ENCODE measurements at regions not wholly inside any gene's neighbourhood (a gene's known extent, or its start where the extent isn't known, plus 50 kb on each side); places are given as distances from the start of the nearest gene placed in this dataset.
A peak's percentile ranks its signal among the peaks of the same experiment; 100 is the strongest.

DNA sequence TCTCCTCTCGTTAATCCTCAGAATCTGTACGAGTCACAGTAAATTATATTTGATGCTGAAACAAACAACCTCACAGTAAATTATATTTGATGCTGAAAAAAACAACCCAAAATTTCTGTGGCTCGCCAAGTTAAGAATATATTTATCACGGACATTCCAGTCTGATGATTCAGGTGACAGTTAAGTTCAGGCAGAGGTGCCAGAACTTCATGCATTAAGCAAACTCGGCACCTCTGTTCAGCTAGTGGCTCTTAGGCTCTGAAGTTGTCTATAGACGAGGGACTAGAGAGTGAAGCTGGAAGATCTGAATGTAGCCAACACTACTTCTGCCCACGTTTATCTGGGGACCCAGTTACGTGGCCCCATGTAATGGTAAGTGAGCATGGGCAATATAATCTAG, 132.2 kb upstream of the AGA start:
- no peak for DNase-seq

DNA sequence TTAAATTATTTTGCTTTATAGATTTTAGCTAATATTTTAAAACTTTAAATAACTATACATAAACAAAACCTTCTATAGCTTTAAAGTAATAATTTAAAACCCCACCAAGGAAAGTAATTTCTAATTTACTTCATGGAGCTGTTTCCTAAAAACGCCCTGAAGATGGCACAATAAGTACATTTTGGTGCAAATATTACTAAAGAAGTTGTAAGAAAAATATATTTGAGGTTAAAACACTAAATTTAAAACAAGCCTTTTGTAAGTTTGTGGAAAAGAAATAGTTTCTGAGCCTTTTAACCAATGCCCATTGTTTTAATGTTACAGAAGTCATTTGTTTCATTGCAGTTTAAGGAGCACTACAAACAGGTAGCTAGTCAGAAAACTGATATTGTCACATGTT, 137.4 kb upstream of the AGA start:
- DNase-seq = no peak

DNA sequence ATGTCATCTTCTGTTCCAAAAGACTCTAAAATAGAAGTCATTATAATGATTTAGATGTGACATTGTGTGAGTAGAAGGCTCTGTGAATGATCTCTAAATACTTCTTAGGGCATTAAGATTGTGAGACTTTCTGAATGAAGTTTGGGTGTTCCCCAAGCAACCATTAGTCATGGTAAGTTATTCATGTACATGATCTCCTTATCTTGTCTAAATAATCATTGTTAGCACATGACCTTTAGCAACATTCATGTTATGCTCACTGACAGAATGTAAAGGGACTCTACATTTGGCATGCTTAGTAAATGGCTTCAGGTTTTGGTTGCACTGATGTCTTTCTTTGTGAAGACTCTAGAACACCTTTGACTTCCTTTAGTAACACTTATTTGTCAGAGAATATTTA, 140.8 kb upstream of the AGA start:
- no peak for DNase-seq

DNA sequence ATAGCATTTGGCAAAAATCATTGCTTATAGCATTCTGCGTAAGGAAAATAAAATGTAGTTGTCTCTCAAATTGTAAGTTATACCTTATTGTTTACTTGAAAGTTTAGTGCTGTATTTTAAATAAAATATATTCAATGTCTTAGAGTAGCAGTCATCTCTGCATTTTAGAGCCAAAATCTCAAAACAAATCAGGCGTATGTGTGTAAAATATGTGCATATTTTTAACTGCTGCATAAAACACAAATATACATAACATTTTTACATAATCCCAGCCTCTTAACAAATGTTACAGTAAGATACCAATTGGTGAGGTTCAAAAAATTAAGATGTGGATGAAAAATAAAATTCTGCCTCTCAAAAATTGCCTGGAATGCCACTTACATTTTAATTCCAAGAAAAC, 145.8 kb upstream of the AGA start:
- no peak for DNase-seq

DNA sequence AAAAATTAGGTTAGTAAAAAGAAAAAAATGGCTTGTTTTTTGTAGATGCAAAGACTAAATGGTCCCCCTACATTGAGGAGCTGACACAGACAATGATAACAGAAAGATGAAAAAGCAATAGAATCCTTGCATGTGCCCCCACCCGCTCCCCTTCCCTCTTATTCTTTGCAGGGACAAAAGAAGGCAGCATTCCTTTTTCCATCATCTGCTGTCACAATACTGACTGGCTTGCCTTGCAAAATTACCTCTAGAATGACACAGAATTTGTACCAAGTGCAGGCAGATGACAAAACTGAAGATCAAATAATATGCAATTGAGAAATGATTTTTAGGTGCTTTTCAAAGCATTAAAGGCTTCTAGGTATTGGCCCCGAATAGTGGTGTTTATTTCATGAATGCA, 153.1 kb upstream of the AGA start:
- no peak for DNase-seq

DNA sequence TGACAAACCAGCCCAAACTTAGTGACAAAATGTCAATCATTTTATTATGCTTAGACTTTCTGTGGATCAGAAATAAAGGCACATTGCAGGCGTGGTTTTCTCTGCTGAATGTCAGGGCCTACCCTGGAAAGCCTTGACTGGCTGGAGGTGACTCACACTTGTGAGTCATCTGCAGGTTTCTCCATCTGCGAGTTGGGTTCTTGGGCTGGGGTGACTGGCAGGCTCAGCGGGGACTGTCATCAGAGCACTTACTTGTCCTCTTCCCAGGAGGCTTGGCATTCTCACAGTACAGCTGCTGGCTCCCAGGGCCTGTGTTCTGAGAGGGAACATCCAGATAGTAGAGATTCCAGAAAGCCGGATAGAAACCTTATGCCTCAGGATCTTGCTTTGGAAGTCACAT, 153.8 kb upstream of the AGA start:
- DNase-seq = peak; percentile 72

DNA sequence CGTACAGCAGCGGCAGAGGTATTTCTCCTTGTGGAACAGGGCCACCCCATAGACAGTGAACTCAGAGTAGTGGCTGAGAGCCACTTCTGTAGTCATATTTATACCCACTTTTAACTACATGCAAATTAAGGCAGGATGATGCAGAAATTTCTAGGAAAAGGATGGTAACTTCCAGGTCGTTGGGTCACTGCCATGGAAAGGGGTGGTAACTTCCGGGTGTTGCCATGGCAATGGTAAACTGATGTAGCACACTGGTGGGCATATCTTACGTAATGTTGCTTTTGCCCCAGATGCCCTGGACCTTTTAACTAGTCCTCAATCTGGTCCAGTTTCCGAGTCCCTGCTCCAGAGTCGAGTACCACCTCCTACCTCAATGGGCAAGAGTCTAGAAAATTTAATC, 154.8 kb upstream of the AGA start:
- no peak for DNase-seq

DNA sequence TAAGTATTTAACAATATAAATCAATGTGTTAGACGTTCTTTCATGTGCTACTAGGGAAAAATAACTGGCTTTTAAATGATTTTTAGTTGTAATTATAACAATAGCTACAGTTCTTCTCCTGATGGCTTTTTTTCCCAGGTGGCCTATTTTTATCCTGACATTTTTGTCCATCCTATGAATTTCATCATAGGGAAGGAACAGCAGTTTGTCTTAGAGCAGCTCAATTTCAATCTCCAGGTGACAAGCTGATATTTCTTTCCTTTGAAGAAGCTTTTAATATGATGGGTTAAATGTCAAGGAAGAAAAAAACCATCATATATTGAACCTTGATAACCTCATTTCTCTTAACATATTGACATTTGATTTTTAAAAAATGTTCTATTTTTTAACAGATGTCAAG, 163.0 kb upstream of the AGA start:
- no peak for DNase-seq

DNA sequence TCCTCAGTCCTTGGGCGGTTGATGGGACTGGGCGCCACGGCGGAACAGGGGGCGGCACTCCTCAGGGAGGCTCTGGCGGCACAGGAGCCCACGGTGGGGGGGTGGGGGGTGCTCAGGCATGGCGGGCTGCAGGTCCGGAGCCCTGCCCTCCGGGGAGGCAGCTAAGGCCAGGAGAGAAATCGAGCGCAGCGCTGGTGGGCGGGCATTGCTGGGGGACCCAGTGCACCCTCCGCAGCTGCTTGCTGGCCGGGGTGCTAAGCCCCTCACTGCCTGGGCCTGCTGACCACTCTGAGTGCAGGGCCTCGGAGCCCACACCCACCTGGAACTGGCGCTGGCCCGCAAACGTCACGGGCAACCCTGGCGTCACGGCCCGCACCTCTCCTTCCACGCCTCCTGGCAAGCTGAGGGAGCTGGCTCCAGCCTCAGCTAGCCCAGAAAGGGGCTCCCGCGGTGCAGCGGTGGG, 164.9 kb upstream of the AGA start:
- DNase-seq = no peak

DNA sequence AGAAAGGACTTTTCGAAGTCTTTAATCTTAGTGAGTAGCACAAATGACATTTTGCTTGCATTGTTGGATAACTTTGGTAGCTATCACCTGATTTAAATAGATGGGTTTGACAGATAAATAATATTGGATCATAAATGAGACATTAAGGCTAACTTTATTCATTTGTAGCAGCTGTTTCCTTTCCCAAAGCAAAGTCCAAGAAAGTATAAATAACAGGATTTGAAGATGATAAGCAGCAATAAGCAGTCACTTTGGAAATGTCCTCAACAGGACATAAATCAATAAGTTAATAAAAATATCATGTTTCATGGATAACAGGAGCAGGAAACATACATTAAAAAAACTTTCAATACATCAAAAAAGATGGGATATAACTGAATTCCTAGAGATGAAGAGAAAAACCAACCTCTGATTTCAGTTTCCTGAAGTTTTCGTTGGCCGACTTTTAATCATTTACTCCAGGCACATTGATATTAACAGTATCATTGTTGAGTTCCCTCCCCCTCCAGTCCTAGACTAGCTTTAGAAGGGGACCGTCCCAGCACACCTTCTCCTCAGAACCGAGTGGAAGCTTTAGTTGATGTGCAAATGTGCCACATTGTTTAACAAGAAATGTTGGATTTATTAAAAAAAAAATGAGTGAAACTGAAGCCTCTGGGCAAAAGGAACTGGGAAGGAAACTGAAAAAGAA, 169.9 kb upstream of the AGA start:
- DNase-seq = no peak

DNA sequence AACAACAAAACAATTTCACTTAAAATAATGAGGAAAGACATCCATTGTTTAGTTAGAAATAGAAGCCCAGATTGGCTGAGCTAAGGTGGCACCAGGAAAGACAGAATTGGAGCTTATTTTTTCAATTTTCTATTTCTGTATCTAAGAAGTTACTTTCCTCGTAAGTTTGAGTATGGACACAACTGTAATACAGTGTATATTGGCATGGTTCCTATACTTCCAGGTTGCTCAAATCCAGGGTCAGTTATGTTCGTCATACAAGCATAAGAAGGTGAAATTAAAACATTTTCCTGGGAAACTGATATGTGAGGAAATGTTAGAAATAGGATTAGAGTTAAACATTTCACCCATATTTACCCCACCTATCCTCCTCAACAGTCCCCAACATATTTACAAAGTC, 170.4 kb upstream of the AGA start:
- no peak for DNase-seq

DNA sequence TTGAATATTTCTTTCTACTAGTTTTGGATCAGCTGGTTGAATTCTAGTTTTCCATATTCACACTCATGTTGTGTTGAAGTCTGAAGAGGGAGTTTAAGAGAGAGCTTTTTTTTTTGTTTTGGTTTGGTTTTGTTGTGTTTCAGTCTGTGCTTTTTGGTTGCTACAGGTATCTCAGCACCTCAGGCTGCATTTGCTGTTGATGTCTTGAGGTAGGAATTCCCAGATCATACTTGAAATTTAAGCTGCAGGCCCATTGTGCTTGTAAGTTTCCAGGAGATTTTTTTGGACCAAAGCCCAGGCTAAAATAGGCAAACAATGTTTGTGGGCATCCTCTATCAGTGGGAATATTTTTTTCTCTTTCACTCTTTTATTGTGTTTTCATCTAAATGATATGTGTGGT, 190.2 kb upstream of the AGA start:
- no peak for DNase-seq

DNA sequence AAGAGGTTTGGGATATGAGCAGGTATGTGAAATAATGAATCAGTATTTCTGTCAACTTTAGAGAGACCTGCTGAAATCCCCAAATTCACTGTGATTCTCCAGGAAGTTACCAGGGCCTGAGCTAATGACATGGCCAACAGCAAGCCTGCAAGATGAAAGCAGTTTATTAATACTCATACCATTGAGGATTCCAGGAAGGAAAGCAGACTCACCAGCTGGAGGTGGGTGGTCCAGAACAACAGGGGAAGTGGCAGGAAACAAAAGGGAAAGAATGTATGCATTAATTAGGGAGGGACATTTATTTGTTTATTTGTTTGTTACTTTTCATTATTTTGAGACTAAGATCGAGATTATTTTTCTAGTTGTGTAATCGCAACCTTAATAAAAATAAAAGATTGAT, 196.6 kb upstream of the AGA start:
- no peak for DNase-seq

DNA sequence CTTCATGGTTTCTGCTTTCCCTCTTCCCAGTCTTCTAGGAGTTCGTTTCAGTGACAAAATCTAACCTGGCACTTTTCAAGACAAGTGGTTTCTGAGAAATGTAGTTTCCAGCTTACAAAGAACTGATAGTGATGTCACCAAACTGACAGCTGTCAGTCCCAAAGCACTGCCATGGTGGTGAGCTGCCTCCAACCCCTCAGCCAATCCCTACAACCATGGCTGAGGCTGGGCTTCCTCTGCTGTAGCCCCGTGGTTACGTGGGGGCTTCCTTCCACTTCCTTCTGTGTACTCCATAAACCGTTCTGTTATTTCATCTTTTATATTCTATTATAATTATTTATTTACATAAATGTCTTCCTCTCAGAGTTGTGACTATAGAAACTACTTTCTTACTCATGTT, 198.6 kb upstream of the AGA start:
- DNase-seq = no peak

DNA sequence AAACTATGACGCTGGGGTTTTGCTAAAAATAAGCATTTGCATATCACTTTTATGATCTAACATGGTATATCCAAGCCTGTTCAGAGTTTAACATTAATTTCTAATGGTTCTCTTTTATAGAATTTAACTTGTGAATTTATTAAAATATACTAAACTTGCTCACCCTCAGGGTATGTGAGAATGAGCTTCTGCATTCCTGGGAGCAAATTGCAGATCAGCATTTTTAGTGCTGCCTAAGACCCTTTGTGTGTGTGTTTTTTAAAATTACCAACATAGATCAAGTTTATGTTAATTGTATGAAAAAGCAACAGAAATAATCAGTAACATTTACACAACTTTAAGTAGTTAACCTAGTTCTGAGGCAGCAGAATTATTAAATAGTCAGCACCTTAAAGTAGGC, 218.0 kb upstream of the AGA start:
- DNase-seq = no peak

DNA sequence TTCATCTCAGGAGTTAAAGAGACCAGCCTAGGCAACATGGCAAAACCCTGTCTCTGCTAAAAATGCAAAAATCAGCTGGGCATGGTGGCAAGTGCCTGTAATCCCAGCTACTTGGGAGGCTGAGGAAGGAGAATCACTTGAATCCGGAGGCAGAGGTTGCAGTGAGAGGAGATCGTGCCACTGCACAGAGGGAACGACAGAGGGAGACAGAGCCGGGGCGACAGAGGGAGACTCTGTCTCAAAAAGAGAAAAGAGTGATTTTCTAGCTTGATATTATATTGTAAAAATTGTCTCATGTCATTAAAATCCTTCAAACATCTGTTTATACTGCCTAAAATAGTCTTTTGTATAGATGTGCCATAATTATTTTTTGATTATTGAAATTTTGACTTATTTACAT, 225.4 kb upstream of the AGA start:
- no peak for DNase-seq

DNA sequence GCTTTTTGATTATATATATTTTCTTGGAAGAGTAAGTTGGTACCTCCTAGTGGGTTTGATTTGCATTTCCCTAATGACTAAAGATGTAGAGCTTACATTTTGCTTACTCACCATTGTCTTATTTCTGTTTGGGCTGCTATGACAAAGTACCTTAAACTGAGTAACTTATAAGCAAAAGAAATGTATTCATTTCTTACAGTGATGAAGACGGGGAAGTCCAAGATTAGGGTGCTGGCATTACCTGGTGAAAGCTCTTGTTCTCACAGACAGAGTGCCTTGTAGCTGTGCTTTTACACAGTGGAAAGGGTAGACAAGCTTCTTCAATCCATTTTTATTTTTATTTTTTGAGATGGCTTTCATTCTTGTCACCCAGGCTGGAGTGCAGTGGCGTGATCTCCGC, 229.2 kb upstream of the AGA start:
- DNase-seq = no peak

DNA sequence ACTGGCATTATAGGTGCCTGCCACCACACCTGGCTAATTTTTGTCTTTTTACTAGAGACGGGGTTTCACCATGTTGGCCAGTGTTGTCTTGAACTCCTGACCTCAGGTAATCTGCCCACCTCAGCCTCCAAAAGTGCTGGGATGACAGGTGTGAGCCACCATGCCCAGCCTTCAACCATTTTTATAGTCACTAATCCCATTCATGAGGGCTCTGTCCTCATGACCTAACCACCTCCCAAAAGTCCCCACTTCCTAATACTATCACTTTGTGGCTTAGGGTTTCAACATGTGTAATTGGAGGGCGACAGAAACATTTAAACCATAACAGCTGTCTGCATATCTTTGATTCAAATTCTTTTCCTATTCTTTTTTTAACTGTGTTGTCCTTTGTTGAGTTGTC, 229.6 kb upstream of the AGA start:
- no peak for DNase-seq

DNA sequence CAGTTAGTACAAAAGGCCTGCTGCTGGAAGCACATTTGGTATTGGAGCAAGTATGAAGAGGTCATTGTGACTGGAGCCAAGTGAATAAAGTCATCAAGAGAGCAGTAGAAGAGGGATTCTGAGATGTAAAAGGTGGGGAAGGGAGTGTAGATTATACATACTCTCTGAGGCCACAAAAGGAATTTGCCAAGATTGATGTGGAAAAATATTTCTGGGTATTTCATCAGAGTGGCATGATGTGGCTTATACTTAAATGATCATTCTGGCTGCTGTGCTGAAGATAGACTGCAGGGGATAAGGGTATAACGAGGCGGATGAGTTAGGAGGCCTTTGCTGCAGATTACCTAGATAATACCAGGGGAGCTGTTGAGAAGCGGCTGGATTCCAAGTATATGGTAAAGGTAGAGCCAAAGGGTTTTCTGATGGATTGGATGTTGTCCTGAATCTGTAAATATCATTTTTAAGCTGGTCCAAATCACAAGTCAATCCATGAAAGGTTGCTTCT, 231.8 kb upstream of the AGA start:
- DNase-seq = no peak

DNA sequence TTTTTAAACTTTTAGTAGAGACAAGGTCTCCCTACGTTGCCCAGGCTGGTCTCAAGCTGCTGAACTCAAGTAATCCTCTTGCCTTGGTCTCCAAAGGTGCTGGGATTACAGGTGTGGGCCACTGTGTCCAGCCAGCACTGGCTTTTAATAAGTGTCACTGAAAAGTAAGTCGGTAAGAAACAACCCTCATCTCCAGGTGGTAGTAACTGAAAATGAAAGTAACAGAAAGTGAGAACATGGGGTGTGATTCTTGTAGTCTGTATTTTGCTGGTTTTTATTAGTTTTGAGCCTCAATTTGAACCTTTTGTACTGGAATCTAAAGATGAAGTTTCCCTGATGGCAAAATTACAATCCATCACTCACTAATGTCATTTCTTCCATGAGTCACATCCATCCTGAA, 238.1 kb upstream of the AGA start:
- DNase-seq = no peak

DNA sequence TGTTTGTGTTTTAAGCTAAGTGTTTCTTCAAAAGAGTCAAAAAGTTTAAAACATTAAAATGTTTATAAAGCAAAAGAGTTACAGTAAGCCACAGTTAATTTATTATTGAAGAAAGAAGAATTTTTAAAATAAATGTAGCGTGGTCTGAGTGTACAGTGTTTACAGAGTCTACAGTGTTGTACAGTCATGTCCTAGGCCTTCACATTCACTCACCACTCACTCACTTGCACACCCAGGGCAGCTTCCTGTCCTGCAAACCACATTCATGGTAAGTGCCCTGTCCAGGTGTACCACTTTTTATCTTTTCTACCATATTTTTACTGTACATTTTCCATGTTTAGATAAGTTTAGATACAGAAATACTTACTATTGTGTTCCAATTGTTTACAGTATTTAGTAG, 239.7 kb upstream of the AGA start:
- DNase-seq = no peak

DNA sequence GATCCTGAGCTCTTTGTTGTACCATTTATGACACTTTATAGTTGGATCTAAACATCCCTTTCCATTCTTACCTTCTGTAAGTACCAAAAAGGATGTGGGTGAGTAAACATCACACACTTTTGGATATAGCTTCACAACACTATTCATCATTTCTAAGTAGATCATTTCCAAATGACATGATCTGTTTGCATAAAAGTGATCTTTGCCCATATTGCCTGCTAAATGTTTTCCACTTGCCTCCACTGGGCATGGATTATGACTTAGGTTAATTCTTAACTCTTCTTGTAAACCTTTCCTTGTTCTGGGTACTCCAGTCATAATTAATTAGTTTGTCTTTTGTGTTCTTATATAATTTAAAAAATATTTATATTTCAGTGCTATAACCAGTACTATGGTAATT, 244.9 kb upstream of the AGA start:
- DNase-seq = no peak

DNA sequence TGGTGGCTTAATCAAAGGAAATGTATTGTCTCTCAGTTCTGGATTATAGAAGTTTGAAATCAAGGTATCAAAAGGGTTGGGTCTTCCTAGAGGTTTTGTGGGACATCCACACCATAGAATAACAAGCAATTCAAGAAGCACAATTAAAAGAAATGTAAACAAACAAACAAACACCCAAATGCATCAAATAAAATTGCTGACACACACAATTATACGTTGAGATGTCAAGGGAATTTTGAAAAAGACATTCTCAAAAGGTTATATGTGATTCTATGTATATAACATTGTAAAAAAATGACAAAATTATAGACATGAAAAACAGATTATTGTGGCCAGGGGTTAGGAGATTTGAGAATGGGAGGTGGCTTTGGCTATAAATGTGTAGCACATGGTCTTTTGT, 250.7 kb upstream of the AGA start:
- no peak for DNase-seq

DNA sequence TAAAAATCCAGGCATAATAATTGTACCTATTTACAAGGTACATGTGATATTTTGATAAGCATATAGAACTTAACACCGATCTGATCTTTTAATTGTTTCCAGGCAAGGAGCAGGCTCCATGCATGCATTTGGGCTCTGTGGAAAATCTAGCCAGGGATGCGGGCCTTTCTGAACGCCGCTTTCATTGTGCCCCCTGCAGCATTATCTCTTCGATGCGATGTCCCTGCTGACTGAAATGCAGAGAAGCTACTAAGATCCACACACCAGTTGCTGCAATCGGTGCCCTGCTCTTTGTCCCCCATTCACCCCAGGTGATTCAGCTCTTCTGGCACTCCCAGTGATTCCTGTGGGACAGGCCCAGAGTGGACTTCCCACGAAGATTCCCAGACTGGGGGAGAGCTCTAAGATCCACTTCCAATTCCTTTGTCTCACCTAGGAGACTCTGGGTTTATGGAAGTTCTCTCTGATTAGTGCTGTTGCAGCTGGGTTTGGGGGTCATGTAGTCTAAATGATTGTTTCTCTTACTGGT, 254.3 kb upstream of the AGA start:
- no peak for DNase-seq

Data from activated CD4-positive, alpha-beta T cell treated with anti-CD3 and anti-CD28 coated beads, Interleukin-2, amount 50 U/mL, for 16 hours (primary cell).